BJ (cell line): ENCODE measurements at regions not wholly inside any gene's neighbourhood (a gene's known extent, or its start where the extent isn't known, plus 50 kb on each side); places are given as distances from the start of the nearest gene placed in this dataset.

Experiments used
- CTCF ChIA-PET: fragments of 350-600 bp; formaldehyde crosslinking; extraction: SDS; loops from one replicate; lab custom pipeline; 2021; ENCODE audit warnings: antibody characterized with exemption, inconsistent platforms; lab: Yijun Ruan, JAX
- POLR2A ChIA-PET: fragments of 300-600 bp; sonication (Branson Sonifier 250); formaldehyde crosslinking; extraction: SDS; loops from one replicate; lab custom pipeline; 2021; ENCODE audit warnings: antibody characterized with exemption; lab: Charles Lee
- DNase-seq: peaks from one replicate; pipeline ENCODE4 v3.0.0-alpha.2; 2011; ENCODE audit warnings: low read depth
- H3K27me3 ChIP-seq: 2 replicates; pipeline ENCODE4 v1.6.0; 2011; ENCODE audit warnings: low read length; ENCODE audit not compliant: control insufficient read depth, insufficient read depth
- H3K36me3 ChIP-seq: 2 replicates; pipeline ENCODE4 v1.5.1; 2011; ENCODE audit warnings: low read length; ENCODE audit not compliant: control insufficient read depth, insufficient read depth
- H3K4me3 ChIP-seq: 2 replicates; pipeline ENCODE4 v1.5.1; 2011; ENCODE audit warnings: low read depth, mild to moderate bottlenecking, control low read depth, low read length
- TF ChIP-seq, protein P1 (sequence below): IDR thresholded peaks from 2 replicates; pipeline ENCODE4 v1.5.1; 2011; ENCODE audit warnings: low read depth, mild to moderate bottlenecking, control low read depth, inconsistent platforms, low read length, moderate library complexity; ENCODE audit not compliant: insufficient read depth

DNA sequence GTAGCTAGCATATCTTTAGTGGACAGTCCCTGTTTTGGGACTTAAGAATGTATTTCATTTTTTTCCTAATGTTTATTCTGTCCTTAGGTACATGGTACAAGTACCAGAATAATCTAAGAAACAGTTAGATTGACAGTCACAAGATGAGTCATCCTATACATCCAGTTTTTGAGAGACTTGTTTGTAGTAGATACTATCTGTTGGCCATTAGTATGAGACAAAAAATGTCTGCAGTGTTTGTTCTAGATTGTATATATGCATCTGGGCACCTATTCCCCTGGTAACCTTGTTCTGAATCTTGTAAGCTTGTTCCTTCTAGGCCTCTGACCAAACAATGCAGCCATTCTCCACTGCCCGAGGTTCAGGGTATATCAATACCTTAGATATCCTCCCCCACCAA is 1343.5 kb downstream of the SUCLG1 start:
- ChIA-PET POLR2A (no interaction called here), CTCF (interaction anchor here (0.8 kb wide), 1 partner anchor 11 kb away, joined by 3 read pairs; no protein-coding TSS in a partner anchor)
- H3K36me3 ChIP-seq, result no peaks in the 10 kb centered on the region
- no peaks in the 10 kb centered on the region for H3K27me3 ChIP-seq
- no peak for DNase-seq
- H3K4me3 ChIP-seq, result no peak overlapping the region
- TF ChIP-seq, protein P1, sequence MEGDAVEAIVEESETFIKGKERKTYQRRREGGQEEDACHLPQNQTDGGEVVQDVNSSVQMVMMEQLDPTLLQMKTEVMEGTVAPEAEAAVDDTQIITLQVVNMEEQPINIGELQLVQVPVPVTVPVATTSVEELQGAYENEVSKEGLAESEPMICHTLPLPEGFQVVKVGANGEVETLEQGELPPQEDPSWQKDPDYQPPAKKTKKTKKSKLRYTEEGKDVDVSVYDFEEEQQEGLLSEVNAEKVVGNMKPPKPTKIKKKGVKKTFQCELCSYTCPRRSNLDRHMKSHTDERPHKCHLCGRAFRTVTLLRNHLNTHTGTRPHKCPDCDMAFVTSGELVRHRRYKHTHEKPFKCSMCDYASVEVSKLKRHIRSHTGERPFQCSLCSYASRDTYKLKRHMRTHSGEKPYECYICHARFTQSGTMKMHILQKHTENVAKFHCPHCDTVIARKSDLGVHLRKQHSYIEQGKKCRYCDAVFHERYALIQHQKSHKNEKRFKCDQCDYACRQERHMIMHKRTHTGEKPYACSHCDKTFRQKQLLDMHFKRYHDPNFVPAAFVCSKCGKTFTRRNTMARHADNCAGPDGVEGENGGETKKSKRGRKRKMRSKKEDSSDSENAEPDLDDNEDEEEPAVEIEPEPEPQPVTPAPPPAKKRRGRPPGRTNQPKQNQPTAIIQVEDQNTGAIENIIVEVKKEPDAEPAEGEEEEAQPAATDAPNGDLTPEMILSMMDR, result no peak

DNA sequence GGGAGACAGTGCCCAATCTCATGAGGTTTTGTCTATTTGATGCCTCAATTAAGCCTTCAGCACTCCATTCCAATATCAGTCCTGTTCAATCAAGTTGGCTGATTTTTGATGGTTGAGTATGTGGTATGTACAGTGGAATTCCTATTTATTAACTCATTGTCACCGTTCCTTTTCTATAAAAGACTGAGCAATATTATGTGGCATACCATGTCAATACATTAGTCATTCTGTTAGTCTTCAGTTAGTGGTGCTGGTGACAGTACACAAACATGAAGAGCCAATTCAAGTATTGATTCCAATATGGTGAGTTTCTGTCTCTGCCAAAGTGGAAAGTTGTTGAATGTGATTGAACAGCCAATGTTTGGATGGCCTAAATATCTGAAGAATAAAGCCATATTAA is 1343.9 kb downstream of the SUCLG1 start:
- Histone ChIP-seq H3K36me3 (no peaks in the 10 kb centered on the region), H3K27me3 (no peaks in the 10 kb centered on the region), H3K4me3 (no peak overlapping the region)
- TF ChIP-seq, protein P1, result no peak
- ChIA-PET CTCF (interaction anchor here (0.9 kb wide), 1 partner anchor 15 kb away, joined by 3 read pairs; no protein-coding TSS in a partner anchor), POLR2A (no interaction called here)
- no peak for DNase-seq

DNA sequence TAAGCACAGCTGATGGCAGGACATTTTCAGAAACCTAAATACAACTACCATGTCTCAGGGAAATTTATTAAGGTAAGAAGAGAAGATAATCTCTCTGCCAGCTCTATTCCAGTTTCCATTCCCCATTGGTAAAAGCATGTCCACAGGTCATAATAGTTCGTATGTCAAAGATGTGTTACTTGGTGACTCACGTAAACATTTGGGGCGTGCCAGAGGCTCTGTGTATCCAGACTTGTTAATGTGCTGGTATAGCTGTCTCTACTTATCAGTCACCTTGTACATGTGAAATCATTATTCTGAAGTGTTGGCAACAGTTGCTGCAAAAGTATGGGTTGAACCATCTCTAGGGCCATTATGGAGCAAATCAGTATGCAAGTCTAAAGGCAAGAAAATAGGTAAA is 1345.1 kb downstream of the SUCLG1 start:
- Histone ChIP-seq H3K27me3 (no peaks in the 10 kb centered on the region), H3K36me3 (no peaks in the 10 kb centered on the region), H3K4me3 (no peak overlapping the region)
- TF ChIP-seq, protein P1, result no peak
- POLR2A ChIA-PET, result no interaction called here
- DNase-seq, result no peak
- CTCF ChIA-PET, result no interaction called here

DNA sequence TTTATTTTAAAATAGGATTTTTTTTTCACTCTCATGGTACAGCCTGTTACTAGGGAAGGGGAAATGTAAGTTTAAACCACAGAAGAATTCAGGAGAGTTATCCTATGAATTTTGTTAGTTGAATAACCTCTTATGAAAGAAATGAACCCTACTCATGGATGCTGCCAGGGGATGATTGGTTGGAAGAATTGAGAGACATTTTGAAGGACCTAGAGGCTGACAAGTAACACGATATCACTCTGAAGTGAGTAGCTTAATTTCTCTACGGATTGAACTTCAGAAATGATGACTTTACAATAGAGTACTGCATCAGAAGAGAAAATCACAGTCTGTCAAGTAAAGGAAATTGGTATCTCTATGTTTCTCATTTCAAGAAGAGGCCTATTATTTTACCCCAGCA is 1346.2 kb downstream of the SUCLG1 start:
- ChIA-PET CTCF (no interaction called here), POLR2A (no interaction called here)
- TF ChIP-seq, protein P1, result no peak
- H3K27me3 ChIP-seq, result no peaks in the 10 kb centered on the region
- no peaks in the 10 kb centered on the region for H3K36me3 ChIP-seq
- H3K4me3 ChIP-seq, result no peak overlapping the region
- no peak for DNase-seq

DNA sequence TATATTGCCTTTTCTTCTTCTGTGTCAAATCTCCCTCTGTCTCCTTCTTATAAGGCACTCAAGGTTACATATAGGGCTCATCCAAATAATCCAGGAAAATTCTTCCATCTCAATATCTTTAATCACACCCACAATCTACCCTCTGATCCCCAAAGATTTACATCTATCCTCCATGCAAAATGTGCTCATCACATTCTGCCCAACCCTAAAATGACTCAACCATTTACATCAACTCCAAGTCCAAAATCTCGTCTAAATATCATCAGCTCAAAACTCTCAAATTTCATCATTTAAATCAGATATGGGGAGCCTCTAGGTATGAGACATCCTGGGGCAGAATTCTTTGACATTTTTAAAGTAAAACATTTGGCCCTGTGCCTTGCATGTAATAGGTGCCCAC is 1349.8 kb downstream of the SUCLG1 start:
- Histone ChIP-seq H3K4me3 (no peak overlapping the region), H3K27me3 (no peaks in the 10 kb centered on the region), H3K36me3 (no peaks in the 10 kb centered on the region)
- TF ChIP-seq, protein P1, result no peak
- DNase-seq, result no peak
- POLR2A ChIA-PET, result no interaction called here
- CTCF ChIA-PET, result no interaction called here
